ENCODE measurements at regions not wholly inside any gene's neighbourhood (a gene's known extent, or its start where the extent isn't known, plus 50 kb on each side); places are given as distances from the start of the nearest gene placed in this dataset.

GRCh38 chr4:188197566-188197965 is 58.3 kb downstream of the TRIML1 start:
- DNase-seq (ENCODE audit: low read depth, low spot score) = no peak

DNA sequence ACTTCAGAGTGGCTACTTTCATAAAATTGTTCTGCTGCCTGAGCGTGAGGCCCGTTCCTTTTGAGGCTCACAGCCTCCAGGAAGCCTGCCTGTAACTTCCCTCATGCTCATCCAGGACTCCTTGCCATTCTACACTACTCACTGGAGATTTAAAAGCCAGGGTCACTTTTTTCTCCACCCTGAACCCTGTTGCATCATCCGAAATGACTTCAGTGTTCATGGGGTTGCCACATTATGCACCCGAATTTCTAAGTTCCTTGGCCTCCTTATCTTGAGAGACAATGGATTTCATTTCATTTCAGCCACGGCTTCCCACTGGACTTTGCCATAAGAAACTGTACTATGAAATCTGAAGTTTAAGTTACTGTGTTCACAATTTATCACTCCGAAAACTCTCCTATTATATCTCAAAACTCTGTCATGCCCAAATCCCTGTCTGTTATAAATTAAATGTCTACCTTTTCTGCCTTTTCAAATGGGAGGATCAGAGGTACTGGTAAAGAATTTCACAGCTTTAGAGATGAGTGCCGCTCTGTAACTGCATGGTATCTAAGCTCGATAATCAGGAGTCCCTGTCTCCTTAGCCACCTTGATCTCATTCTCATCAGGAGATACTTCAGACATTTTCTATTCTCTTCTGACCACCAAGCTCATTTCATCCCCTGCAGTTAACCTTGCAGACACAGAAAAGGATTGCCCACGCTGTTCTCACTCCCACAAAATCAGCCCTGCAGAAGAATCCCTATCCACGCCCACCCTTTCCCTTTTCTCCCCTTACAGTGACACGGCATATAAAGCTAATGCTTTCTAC is 59.9 kb downstream of the TRIML1 start:
- no peak for DNase-seq (ENCODE audit: low read depth, low spot score)

DNA sequence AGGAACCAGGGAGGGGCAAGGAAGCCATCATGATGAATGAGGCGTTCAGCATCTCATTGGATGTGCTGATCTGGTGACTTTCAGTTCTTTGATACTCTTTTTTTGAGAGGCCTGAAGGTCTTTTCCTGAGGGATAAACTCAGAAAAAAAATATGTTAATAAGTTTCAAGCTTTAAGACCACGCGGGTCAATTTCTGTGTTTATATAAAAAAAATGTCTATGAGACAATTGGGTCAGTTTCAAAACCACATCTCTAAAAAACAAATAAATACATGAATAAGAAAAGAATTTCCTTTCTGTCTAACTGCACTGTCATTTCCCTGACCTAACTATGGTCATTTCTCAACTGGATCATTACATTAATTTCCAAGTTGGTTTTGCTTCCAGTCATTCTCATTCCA is 62.6 kb downstream of the TRIML1 start:
- DNase-seq (ENCODE audit: low read depth, low spot score) = no peak

- no peak for DNase-seq (ENCODE audit: low read depth, low spot score)
These were observed 67.5 kb downstream of the TRIML1 start for GRCh38 chr4:188206783-188207182.

DNA sequence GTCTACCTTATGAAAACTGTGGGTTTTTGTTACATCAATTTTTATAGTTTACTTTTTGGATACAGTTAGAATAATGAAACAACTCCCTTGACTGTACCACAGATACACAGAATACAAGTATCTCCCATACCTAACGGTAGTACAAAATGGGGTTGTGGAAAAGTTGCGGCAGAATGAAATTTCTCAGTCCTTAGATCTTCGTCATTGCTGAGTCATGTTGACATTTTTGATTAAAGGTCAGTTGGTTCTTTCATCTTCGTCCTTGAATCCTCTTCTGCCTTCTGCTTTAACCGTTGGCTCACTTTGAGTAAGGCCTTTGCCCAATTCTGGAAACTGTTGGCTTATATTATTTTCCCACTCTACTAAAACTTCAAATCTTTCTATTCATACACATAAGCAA is 75.6 kb downstream of the TRIML1 start:
- DNase-seq (ENCODE audit: low read depth, low spot score) = no peak

GRCh38 chr4:188218392-188218791 is 79.2 kb downstream of the TRIML1 start:
- DNase-seq (ENCODE audit: low read depth, low spot score) = no peak

DNA sequence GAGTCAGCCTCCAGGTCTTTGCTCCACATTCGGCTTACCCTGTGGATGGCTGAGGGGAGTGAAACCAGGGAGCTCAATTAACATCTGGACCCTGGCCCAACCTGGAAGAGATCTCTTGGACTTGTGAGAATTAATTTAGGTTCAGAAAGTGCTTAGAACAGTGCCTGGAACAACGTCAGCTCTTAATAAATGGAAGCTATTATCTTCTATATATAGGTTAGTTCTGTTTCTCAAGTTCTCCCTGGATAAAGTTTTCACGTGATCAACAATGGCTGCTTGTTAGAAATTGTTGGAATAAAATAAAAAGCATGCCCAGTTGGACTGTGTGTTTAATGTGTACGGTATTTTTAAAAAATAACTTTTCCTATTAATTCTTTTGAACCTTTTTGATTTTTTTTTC is 80.8 kb downstream of the TRIML1 start:
- DNase-seq (ENCODE audit: low read depth, low spot score) = no peak

- DNase-seq (ENCODE audit: low read depth, low spot score) = no peak
These were observed 81.8 kb downstream of the TRIML1 start for GRCh38 chr4:188221090-188221489.

DNA sequence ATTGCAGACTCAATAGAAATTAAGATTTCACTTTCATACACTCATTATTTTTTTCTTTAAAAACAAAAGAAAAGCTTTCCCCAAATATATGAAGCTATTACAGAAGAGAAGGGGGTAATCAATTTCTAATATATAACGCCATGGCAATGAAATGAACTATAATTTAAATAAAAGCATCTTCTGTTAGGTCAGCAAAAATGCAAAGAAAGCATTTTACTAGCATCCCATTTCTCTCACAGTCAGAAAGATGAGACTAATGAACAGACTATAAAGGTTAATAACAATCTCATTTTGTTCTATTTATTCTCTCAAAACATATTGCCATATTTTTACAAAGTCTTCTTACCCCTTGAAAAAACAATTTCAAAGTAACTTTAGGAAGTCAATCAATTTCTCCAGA is 89.0 kb downstream of the TRIML1 start:
- no peak for DNase-seq (ENCODE audit: low read depth, low spot score)

DNA sequence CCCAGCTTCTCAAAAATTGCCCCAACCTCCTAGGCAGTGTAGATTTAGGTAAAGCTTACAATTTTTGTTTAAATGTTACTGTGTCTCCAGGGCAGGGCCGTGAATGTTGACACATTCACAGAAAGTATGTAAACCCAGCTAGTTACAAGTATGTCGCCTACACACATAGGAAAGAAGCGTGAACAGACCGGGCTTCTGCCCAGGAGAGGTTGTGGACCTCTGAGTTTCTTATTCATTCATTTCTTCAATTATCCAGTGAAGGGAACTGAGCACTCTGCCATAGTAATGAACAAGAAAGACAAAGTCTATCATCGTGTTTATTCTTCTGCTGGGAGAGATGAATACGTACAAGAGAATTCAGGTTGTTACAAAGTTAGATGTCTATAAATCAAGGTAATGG is 93.2 kb downstream of the TRIML1 start:
- no peak for DNase-seq (ENCODE audit: low read depth, low spot score)

DNA sequence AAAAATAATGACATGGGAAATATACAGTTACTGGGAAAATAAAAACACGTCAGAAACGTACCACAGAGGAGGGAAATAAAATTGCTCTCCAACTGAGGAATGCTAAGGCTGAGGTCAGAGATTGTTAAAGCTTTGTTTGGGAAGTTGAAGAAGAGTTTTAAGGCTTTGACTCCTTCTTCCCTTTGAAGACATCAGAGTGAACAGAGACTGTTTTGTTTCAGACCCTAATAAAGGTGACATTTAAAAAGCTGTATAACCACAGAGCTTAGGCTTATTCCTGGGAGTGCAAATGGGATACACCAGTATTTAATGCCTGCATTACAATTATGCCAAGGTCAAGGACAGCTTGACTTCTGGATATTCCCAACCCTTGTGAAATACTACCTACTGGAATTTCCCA is 102.8 kb downstream of the TRIML1 start:
- DNase-seq (ENCODE audit: low read depth, low spot score) = no peak

DNA sequence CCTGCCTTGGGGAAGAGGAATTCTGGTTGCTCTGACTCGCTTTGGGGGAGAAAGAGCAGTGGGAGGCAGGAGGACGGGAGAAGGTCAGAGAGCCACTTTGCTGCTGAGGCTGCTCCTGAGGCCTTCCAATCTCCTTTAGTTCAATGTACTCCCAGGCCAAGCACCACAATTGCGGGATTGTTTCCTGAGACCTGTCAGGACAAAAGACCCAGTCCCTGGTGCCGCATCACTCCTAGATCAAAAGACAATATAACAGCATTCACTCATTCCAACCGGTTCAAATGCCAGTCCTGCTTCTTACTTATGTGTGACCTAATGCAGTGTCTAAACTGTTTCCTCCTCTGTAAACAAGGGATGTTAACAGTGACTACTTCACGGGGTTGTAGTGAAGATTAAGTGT is 106.4 kb downstream of the TRIML1 start:
- no peak for DNase-seq (ENCODE audit: low read depth, low spot score)

DNA sequence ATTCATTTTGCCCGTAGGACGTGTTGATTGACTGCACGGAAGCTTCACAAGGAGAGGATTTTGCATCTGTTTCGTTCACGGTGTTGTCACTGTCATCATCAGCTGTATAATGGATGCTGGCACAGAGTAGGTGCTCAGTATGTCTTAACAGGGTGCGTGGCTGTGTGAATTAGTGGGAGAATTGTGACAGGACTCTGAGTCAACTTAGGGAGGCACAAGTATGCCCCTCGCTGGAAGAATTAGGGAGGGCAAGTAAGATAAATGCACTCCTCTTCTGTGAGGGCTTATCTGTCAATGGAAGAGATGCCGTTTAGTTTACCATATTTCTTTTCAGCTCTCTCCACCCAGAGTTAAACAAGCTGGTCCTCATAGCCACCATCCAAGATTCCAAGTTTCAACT is 107.2 kb downstream of the TRIML1 start:
- no peak for DNase-seq (ENCODE audit: low read depth, low spot score)

GRCh38 chr4:188254211-188254610 is 115.0 kb downstream of the TRIML1 start:
- no peak for DNase-seq (ENCODE audit: low read depth, low spot score)

- no peak for DNase-seq (ENCODE audit: low read depth, low spot score)
These were observed 123.2 kb downstream of the TRIML1 start for GRCh38 chr4:188262464-188262863.

- no peak for DNase-seq (ENCODE audit: low read depth, low spot score)
These were observed 124.1 kb downstream of the TRIML1 start for GRCh38 chr4:188263321-188263720.

DNA sequence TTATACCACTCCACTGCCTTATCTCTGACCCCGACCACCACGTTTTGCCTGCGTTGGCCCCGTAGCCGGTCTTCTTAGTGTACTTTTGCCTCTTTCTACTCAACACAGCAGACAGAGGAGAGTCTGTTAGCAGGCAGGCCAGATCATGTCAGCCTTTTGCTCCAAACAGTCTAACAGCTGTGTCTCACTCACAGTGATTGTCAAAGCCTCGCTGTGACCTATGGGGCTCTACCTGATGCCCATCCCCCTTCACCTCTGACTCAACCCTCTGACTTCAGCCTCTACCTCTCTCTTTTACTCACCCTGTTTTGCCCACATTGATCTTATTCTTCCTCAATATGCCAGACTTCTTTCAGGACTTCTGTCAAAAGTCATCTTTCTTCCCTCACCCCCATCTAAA is 127.1 kb downstream of the TRIML1 start:
- DNase-seq (ENCODE audit: low read depth, low spot score) = no peak

DNA sequence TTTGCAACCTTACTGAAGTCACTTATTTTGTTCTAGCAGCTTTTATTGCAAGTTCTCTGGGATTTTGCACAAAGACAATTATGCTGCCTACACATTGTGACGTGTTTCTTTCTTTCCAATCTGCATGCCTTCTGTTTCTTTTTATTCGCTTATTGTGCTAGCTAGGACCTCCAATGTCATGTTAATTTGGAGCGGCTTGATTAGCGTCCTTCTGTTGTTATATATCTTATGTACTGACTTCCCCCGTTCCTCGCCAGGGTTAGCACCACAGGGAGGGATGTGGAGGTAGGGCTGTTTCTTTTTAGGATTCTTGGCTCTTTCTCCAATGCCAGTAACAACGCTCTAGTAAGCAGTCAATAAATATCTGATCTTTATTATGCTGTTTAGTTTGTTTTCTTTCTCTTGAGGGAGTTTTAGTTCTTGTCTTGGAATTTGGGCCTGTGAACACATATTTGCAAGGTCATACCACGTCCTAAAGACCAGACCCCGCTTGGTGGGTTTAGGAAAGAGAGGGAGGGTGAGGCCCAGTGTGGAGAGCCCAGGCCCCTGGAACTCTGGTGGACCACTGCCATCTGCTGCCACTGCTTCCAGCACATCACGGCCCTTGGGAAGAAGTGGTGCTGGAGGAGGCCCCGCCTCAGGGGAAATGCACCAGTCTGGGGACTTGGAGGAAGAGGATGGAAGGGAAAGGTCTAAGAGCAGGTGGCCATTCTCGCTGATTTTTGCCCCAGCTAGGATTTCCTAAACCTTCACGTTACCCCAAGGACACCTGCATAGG is 129.1 kb downstream of the TRIML1 start:
- DNase-seq (ENCODE audit: low read depth, low spot score) = no peak

GRCh38 chr4:188270273-188271069 is 131.2 kb downstream of the TRIML1 start:
- DNase-seq (ENCODE audit: low read depth, low spot score) = no peak

GRCh38 chr4:188275686-188276085 is 136.4 kb downstream of the TRIML1 start:
- DNase-seq (ENCODE audit: low read depth, low spot score) = no peak

GRCh38 chr4:188279184-188279583 is 139.9 kb downstream of the TRIML1 start:
- no peak for DNase-seq (ENCODE audit: low read depth, low spot score)
